H1 (cell line): ENCODE measurements at regions not wholly inside any gene's neighbourhood (a gene's known extent, or its start where the extent isn't known, plus 50 kb on each side); places are given as distances from the start of the nearest gene placed in this dataset.

Experiments used
- ASH2L ChIP-seq: fragments of 200-600, 300-600 bp; sonication (generic); IDR thresholded peaks from one replicate; pipeline ENCODE4 v1.7.1; 2017; ENCODE audit warnings: low read length
- BRCA1 ChIP-seq: IDR thresholded peaks from 2 replicates; pipeline ENCODE4 v1.6.1; 2012; ENCODE audit warnings: low read depth, low read length, improper control_type of control experiment
- CHD2 ChIP-seq: IDR thresholded peaks from 2 replicates; pipeline ENCODE4 v1.6.1; 2012; ENCODE audit warnings: low read length, improper control_type of control experiment
- CTCF ChIP-seq, 3 experiments: IDR thresholded peaks; 1 replicate in 2 of 3; 2 replicates in 1 of 3; pipeline versions ENCODE4 v1.5.1 to v1.6.1; 2011; ENCODE audit warnings: low read length in 3 of 3, mild to moderate bottlenecking in 3 of 3, inconsistent platforms in 2 of 3, low read depth in 1 of 3, moderate library complexity in 1 of 3; ENCODE audit not compliant: insufficient read depth in 1 of 3; ENCODE audit errors: control extremely low read depth in 1 of 3
- MAX ChIP-seq: IDR thresholded peaks from 2 replicates; pipeline ENCODE4 v1.6.1; 2012; ENCODE audit warnings: inconsistent platforms
- NRF1 ChIP-seq: IDR thresholded peaks from 2 replicates; pipeline ENCODE4 v1.6.1; 2011; ENCODE audit warnings: mild to moderate bottlenecking, low read depth, low read length, improper control_type of control experiment
- SIN3A ChIP-seq, 2 experiments: IDR thresholded peaks in 1 of 2; conservative IDR thresholded peaks in 1 of 2; 2 replicates each; pipeline ENCODE4 v1.6.1; 2011 to 2012; ENCODE audit warnings: low read length in 2 of 2, improper control_type of control experiment in 1 of 2, low read depth in 1 of 2, mild to moderate bottlenecking in 1 of 2
- SIRT6 ChIP-seq: IDR thresholded peaks from one replicate; pipeline ENCODE4 v1.7.1; 2012; ENCODE audit warnings: low read length, inconsistent platforms
- SP2 ChIP-seq: IDR thresholded peaks from 2 replicates; pipeline ENCODE4 v1.6.1; 2012; ENCODE audit warnings: mild to moderate bottlenecking, low read length, inconsistent platforms
- TF ChIP-seq, protein P1 (sequence below): fragments of 300-600 bp; sonication (generic); IDR thresholded peaks from 2 replicates; pipeline ENCODE4 v1.7.1; 2012; ENCODE audit warnings: low read length, moderate library complexity, mild to moderate bottlenecking, inconsistent platforms; ENCODE audit not compliant: insufficient replicate concordance

DNA sequence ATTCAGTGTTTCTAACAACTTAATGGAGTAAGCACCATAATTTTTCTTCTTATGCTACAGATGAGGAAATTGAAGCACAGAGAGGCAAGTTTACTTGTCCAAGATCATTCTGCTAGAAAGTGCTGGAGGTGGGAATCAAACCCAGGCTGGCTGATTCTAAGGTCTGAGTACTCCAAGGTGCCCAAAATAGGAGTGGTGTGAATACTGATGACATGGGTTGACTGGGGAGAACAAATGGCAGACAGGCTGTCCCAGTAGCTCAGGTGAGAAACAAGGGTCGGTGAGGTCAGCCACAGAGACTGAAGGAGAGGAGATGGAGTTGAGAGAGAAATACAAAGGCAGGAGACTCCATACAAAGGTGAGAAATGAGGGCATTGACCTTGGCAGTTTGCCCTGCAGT lies 144.5 kb upstream of the EGFLAM start (continued):
- TF ChIP-seq, protein P1, sequence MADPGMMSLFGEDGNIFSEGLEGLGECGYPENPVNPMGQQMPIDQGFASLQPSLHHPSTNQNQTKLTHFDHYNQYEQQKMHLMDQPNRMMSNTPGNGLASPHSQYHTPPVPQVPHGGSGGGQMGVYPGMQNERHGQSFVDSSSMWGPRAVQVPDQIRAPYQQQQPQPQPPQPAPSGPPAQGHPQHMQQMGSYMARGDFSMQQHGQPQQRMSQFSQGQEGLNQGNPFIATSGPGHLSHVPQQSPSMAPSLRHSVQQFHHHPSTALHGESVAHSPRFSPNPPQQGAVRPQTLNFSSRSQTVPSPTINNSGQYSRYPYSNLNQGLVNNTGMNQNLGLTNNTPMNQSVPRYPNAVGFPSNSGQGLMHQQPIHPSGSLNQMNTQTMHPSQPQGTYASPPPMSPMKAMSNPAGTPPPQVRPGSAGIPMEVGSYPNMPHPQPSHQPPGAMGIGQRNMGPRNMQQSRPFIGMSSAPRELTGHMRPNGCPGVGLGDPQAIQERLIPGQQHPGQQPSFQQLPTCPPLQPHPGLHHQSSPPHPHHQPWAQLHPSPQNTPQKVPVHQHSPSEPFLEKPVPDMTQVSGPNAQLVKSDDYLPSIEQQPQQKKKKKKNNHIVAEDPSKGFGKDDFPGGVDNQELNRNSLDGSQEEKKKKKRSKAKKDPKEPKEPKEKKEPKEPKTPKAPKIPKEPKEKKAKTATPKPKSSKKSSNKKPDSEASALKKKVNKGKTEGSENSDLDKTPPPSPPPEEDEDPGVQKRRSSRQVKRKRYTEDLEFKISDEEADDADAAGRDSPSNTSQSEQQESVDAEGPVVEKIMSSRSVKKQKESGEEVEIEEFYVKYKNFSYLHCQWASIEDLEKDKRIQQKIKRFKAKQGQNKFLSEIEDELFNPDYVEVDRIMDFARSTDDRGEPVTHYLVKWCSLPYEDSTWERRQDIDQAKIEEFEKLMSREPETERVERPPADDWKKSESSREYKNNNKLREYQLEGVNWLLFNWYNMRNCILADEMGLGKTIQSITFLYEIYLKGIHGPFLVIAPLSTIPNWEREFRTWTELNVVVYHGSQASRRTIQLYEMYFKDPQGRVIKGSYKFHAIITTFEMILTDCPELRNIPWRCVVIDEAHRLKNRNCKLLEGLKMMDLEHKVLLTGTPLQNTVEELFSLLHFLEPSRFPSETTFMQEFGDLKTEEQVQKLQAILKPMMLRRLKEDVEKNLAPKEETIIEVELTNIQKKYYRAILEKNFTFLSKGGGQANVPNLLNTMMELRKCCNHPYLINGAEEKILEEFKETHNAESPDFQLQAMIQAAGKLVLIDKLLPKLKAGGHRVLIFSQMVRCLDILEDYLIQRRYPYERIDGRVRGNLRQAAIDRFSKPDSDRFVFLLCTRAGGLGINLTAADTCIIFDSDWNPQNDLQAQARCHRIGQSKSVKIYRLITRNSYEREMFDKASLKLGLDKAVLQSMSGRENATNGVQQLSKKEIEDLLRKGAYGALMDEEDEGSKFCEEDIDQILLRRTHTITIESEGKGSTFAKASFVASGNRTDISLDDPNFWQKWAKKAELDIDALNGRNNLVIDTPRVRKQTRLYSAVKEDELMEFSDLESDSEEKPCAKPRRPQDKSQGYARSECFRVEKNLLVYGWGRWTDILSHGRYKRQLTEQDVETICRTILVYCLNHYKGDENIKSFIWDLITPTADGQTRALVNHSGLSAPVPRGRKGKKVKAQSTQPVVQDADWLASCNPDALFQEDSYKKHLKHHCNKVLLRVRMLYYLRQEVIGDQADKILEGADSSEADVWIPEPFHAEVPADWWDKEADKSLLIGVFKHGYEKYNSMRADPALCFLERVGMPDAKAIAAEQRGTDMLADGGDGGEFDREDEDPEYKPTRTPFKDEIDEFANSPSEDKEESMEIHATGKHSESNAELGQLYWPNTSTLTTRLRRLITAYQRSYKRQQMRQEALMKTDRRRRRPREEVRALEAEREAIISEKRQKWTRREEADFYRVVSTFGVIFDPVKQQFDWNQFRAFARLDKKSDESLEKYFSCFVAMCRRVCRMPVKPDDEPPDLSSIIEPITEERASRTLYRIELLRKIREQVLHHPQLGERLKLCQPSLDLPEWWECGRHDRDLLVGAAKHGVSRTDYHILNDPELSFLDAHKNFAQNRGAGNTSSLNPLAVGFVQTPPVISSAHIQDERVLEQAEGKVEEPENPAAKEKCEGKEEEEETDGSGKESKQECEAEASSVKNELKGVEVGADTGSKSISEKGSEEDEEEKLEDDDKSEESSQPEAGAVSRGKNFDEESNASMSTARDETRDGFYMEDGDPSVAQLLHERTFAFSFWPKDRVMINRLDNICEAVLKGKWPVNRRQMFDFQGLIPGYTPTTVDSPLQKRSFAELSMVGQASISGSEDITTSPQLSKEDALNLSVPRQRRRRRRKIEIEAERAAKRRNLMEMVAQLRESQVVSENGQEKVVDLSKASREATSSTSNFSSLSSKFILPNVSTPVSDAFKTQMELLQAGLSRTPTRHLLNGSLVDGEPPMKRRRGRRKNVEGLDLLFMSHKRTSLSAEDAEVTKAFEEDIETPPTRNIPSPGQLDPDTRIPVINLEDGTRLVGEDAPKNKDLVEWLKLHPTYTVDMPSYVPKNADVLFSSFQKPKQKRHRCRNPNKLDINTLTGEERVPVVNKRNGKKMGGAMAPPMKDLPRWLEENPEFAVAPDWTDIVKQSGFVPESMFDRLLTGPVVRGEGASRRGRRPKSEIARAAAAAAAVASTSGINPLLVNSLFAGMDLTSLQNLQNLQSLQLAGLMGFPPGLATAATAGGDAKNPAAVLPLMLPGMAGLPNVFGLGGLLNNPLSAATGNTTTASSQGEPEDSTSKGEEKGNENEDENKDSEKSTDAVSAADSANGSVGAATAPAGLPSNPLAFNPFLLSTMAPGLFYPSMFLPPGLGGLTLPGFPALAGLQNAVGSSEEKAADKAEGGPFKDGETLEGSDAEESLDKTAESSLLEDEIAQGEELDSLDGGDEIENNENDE, result no peak
- no peak for TF ChIP-seq NRF1
- TF ChIP-seq SIN3A (conservative IDR thresholded peaks at IDR 0.05 in 1 of 2, IDR thresholded peaks at IDR 0.05 in 1 of 2; ENCODE audit: low read depth in 1 of 2, low read length in 2 of 2), result no peak
- TF ChIP-seq CHD2, result no peak
- TF ChIP-seq ASH2L, result no peak
- TF ChIP-seq SIRT6, result no peak
- TF ChIP-seq SP2, result no peak
- no peak for TF ChIP-seq BRCA1
- TF ChIP-seq CTCF (IDR thresholded peaks at IDR 0.05; ENCODE audit: control extremely low read depth in 1 of 3, insufficient read depth in 1 of 3, low read depth in 1 of 3, low read length in 3 of 3), result no peak
- no peak for TF ChIP-seq MAX
